ENCODE measurements at regions not wholly inside any gene's neighbourhood (a gene's known extent, or its start where the extent isn't known, plus 50 kb on each side); places are given as distances from the start of the nearest gene placed in this dataset.
"Not testable (repeated sequence)": the region's sequence is repeated elsewhere in the genome, so short reads cannot be mapped to it uniquely, and the experiment has no call there.

DNA sequence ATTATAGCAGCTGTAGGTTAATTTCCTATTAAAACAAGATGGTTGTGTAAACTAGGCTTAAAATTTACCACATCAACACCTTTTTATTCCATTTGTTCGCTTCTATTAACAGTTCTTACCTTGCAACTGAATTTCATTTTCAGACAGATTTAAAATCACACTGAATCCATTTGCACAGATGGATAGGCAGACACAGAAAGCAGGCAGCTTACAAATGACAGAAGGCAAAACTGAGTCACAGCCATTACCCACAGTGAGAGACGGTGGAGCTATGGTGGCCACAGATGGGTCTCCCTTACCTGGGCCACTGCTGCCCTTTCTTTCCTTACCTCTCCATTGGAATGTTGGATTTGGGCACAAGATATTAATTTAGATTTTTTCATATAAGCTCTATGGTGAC lies 1567.8 kb upstream of the SLC10A2 start:
- H3K4me1 ChIP-seq (ENCODE audit: control insufficient read depth, low read depth, low read length), result no peaks in the 10 kb centered on the region
- H3K9me3 ChIP-seq (ENCODE audit: control insufficient read depth, low read depth, low read length), result no peaks in the 10 kb centered on the region
- H3K4me3 ChIP-seq (ENCODE audit: low read length), result no peak overlapping the region
- H3K9ac ChIP-seq (ENCODE audit: low read length), result no peak overlapping the region
- H3K36me3 ChIP-seq (ENCODE audit: control insufficient read depth, low read depth, low read length), result no peaks in the 10 kb centered on the region
- H3K27ac ChIP-seq (ENCODE audit: low read length), result no peak overlapping the region
- H3K27me3 ChIP-seq (ENCODE audit: control insufficient read depth, insufficient read depth, low read length), result no peaks in the 10 kb centered on the region

DNA sequence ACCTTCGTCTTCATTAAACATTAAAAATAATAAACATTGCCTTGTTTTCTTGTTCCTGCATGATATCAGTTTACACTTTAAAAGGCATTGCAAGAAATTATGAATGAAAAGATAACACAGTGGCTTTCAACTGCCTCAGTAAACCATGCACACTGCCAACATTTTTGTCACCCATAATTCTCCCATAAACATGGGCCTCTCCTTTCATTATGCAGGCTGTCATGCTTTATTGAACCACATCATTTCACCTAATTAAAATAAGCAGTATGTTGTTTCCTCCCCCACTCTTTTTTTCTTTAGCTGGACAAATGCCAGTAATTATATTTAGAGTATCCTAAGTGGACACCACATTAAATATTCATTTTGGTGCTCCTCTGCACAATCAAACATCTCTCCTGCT lies 1566.5 kb upstream of the SLC10A2 start:
- H3K27me3 ChIP-seq (ENCODE audit: control insufficient read depth, insufficient read depth, low read length), result no peaks in the 10 kb centered on the region

DNA sequence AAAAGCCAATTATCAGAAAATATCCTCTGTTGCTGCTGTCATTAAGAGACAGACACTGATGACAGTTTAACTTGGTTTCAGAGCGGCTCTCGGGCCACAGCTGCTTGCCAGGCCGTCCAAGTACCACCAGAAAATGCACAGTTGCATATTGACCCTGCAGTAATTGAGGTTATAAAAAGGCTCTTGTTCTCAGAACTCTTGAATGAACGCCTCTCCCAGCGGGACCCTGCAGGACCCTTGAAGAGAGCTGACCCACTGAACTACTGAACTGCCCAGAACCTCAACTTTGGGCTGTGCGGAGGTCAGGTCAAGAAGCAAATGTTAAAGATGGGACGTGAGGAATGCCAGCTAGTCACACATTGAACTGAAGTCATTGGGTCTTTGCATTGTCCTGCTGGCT lies 1559.0 kb upstream of the SLC10A2 start:
- Histone ChIP-seq H3K27ac (ENCODE audit: low read length) (no peak overlapping the region), H3K4me3 (ENCODE audit: low read length) (no peak overlapping the region), H3K36me3 (ENCODE audit: control insufficient read depth, low read depth, low read length) (no peaks in the 10 kb centered on the region), H3K9me3 (ENCODE audit: control insufficient read depth, low read depth, low read length) (no peaks in the 10 kb centered on the region), H3K27me3 (ENCODE audit: control insufficient read depth, insufficient read depth, low read length) (no peaks in the 10 kb centered on the region), H3K4me1 (ENCODE audit: control insufficient read depth, low read depth, low read length) (no peaks in the 10 kb centered on the region), H3K9ac (ENCODE audit: low read length) (no peak overlapping the region)

More for the DNA sequence above, 1566.5 kb upstream of the SLC10A2 start:
- no peaks in the 10 kb centered on the region for H3K36me3 ChIP-seq (ENCODE audit: control insufficient read depth, low read depth, low read length)
- no peak overlapping the region for H3K27ac ChIP-seq (ENCODE audit: low read length)
- H3K4me1 ChIP-seq (ENCODE audit: control insufficient read depth, low read depth, low read length), result no peaks in the 10 kb centered on the region
- H3K4me3 ChIP-seq (ENCODE audit: low read length), result no peak overlapping the region
- no peak overlapping the region for H3K9ac ChIP-seq (ENCODE audit: low read length)
- no peaks in the 10 kb centered on the region for H3K9me3 ChIP-seq (ENCODE audit: control insufficient read depth, low read depth, low read length)

DNA sequence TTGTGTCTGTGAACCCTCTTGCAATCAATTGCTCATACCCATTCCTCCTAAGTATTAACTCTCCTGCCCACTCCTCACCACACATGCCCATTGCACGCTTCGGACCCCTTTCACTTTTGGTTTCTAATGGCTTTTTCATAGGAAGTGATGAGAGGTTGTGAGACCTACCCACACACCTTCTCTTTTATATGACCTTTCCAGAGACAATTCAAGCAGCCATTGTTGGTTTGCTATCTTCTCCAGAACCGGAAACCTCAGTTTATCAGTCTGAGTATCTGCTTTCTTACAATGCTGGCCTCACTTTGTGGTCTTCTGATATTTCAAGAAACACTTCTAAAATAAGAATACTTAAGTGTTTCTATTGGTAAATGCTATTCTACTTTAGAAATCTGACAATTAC lies 1550.8 kb upstream of the SLC10A2 start:
- no peaks in the 10 kb centered on the region for H3K36me3 ChIP-seq (ENCODE audit: control insufficient read depth, low read depth, low read length)
- no peak overlapping the region for H3K9ac ChIP-seq (ENCODE audit: low read length)
- no peak overlapping the region for H3K4me3 ChIP-seq (ENCODE audit: low read length)
- H3K27me3 ChIP-seq (ENCODE audit: control insufficient read depth, insufficient read depth, low read length), result no peaks in the 10 kb centered on the region
- H3K9me3 ChIP-seq (ENCODE audit: control insufficient read depth, low read depth, low read length), result peaks cover 22% of the 10 kb centered on the region
- H3K4me1 ChIP-seq (ENCODE audit: control insufficient read depth, low read depth, low read length), result no peaks in the 10 kb centered on the region
- no peak overlapping the region for H3K27ac ChIP-seq (ENCODE audit: low read length)

DNA sequence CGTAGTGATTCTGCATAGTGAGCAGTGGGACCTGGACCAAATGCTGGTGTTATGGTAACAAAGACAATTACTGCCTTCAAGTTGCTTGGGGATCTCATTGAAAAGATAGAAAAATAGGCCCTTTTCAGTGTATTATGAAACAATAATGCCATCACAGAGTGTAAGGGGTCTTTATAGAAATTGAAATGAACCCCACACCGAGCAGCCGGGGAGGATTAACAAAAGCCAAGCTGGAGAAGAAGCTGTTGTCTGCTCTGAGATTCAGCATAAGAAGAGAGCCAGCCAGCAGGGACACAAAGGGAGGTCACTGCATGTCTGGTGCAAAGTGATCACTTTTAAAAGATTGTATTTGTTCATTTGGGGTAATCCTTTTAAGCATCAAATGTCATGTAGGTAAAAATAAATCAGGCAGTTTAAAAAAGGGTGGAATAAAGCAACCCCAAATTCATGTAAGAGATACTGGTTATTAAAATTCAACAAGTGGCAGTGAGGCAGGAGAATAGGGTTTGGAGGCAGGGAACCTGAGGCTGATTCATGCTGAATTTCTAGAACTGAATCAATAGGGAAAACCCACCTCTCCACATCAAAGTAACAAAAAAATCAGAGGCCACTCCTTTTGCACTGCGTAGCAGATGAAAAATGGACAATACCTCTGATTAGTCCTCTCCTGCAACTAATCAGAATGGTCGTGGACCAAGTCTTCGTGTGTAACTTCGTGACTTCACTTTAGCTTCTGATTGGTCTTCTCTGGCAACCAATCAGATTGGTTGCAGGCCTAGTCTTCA lies 1548.3 kb upstream of the SLC10A2 start:
- H3K9ac ChIP-seq (ENCODE audit: low read length), result no peak overlapping the region
- peaks cover 22% of the 10 kb centered on the region for H3K9me3 ChIP-seq (ENCODE audit: control insufficient read depth, low read depth, low read length)
- no peaks in the 10 kb centered on the region for H3K36me3 ChIP-seq (ENCODE audit: control insufficient read depth, low read depth, low read length)
- no peak overlapping the region for H3K4me3 ChIP-seq (ENCODE audit: low read length)
- no peaks in the 10 kb centered on the region for H3K27me3 ChIP-seq (ENCODE audit: control insufficient read depth, insufficient read depth, low read length)
- H3K27ac ChIP-seq (ENCODE audit: low read length), result no peak overlapping the region
- H3K4me1 ChIP-seq (ENCODE audit: control insufficient read depth, low read depth, low read length), result no peaks in the 10 kb centered on the region

DNA sequence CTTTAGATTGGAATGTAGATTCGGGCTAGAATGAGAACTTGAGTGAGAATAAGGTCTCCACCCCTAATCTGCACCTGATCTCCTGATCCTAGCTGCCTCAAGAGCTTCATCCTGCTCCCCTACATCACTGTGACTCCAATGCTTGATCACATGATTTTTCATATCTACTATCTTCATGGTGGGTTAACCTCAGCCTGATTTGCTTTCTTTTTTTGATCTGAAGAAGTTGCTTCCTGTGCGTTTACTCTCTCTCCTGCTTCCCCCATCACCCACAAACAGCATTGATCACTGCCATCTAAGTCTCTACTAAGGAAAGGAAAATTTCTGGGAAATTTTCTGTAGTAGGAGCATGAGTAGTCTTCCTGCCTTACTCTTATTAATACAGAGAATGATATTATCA lies 1542.1 kb upstream of the SLC10A2 start:
- no peaks in the 10 kb centered on the region for H3K9me3 ChIP-seq (ENCODE audit: control insufficient read depth, low read depth, low read length)
- H3K36me3 ChIP-seq (ENCODE audit: control insufficient read depth, low read depth, low read length), result no peaks in the 10 kb centered on the region
- no peaks in the 10 kb centered on the region for H3K27me3 ChIP-seq (ENCODE audit: control insufficient read depth, insufficient read depth, low read length)
- H3K4me1 ChIP-seq (ENCODE audit: control insufficient read depth, low read depth, low read length), result peaks cover 8% of the 10 kb centered on the region
- H3K4me3 ChIP-seq (ENCODE audit: low read length), result no peak overlapping the region
- H3K9ac ChIP-seq (ENCODE audit: low read length), result no peak overlapping the region
- H3K27ac ChIP-seq (ENCODE audit: low read length), result no peak overlapping the region

DNA sequence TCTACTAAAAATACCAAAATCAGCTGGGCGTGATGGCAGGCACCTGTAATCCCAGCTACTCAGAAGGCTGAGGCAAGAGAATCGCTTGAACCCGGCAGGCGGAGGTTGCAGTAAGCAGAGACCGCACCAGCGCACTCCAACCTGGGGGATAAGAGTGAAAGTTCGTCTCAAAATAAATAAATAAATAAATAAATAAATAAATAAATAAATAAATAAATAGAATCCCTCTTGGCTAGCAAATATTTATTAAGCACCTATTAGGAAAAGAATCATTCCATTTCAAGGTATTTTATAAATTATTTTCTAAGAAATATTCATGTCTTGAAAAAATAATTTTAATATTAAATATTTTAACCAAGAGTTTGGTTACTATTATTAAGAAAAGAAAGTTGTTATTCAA lies 1539.2 kb upstream of the SLC10A2 start:
- not testable (repeated sequence) for H3K9ac ChIP-seq (ENCODE audit: low read length); H3K27me3 ChIP-seq (ENCODE audit: control insufficient read depth, insufficient read depth, low read length); H3K4me1 ChIP-seq (ENCODE audit: control insufficient read depth, low read depth, low read length); H3K4me3 ChIP-seq (ENCODE audit: low read length); H3K36me3 ChIP-seq (ENCODE audit: control insufficient read depth, low read depth, low read length); H3K27ac ChIP-seq (ENCODE audit: low read length); H3K9me3 ChIP-seq (ENCODE audit: control insufficient read depth, low read depth, low read length)

DNA sequence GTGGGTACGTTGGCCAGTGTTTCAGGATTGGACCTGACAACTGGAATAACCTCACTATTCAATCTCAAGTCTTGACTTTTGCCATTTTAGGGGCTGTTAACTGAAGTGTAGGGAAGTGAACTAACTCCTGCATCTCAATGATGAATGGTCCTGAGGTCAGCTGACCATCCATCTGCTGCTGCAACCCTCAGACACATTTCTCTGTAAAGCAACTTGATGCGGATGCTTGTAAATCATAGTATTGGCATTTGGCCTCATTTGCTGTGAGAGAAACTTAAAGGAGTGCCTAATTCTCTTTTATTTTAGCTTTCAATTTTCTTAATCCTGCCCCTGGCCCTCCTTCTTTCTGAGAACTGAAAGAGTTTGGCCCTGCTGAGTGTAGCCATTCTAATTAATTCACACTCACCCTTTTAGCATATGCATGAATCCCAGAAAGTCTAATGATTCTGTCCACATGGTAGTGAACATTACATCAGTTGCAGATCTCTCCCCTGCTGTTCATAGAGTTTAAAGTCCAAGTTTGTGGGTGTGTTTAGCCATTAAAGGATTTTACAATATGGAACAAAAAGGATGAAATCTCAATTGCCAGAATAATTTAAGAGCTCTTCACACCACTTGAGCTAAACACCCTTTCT lies 1531.4 kb upstream of the SLC10A2 start:
- no peaks in the 10 kb centered on the region for H3K36me3 ChIP-seq (ENCODE audit: control insufficient read depth, low read depth, low read length)
- H3K4me1 ChIP-seq (ENCODE audit: control insufficient read depth, low read depth, low read length), result no peaks in the 10 kb centered on the region
- H3K9me3 ChIP-seq (ENCODE audit: control insufficient read depth, low read depth, low read length), result no peaks in the 10 kb centered on the region
- no peaks in the 10 kb centered on the region for H3K27me3 ChIP-seq (ENCODE audit: control insufficient read depth, insufficient read depth, low read length)
- H3K27ac ChIP-seq (ENCODE audit: low read length), result no peak overlapping the region
- H3K9ac ChIP-seq (ENCODE audit: low read length), result no peak overlapping the region
- H3K4me3 ChIP-seq (ENCODE audit: low read length), result no peak overlapping the region

DNA sequence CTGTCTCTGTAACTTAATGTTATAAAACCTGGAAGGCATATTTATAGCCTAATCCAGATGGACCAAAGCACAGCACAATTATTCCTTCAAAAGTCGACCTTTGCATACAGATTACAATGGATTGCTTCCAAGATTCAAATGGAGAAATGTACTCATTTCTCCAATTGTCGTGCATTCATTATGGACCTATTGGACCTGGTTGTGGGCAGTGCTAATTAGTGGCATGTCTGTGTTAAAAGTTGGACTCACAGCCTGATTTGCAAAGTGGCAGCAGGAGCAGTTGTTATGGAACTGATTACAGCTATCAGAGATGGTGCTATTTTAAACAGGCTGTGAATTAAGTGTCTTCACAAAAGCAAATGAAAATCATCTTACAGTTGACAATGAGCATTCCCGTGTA lies 1529.3 kb upstream of the SLC10A2 start:
- Histone ChIP-seq H3K9ac (ENCODE audit: low read length) (no peak overlapping the region), H3K27me3 (ENCODE audit: control insufficient read depth, insufficient read depth, low read length) (no peaks in the 10 kb centered on the region), H3K4me1 (ENCODE audit: control insufficient read depth, low read depth, low read length) (no peaks in the 10 kb centered on the region), H3K36me3 (ENCODE audit: control insufficient read depth, low read depth, low read length) (no peaks in the 10 kb centered on the region), H3K9me3 (ENCODE audit: control insufficient read depth, low read depth, low read length) (no peaks in the 10 kb centered on the region), H3K27ac (ENCODE audit: low read length) (no peak overlapping the region), H3K4me3 (ENCODE audit: low read length) (no peak overlapping the region)

DNA sequence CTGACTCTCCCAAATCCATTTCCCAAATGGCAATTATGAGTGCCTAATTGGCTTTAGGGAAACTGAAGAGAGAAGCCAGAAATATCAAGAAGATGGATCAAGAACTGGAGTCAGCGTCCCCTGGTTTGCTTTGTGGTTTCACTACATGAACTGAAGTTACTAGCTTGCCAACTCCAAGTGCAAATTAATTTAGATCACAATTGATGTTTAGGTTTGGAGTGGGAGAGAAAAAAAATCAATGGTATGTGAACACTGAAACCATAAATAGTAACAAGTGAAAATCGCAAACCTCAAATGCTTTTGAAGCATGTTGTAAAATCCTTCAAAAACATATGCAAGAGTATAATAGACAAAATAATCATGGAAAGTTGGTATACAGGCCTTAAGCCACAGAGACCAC lies 1528.6 kb upstream of the SLC10A2 start:
- H3K36me3 ChIP-seq (ENCODE audit: control insufficient read depth, low read depth, low read length), result no peaks in the 10 kb centered on the region
- H3K27ac ChIP-seq (ENCODE audit: low read length), result no peak overlapping the region
- no peaks in the 10 kb centered on the region for H3K27me3 ChIP-seq (ENCODE audit: control insufficient read depth, insufficient read depth, low read length)
- no peak overlapping the region for H3K4me3 ChIP-seq (ENCODE audit: low read length)
- no peaks in the 10 kb centered on the region for H3K4me1 ChIP-seq (ENCODE audit: control insufficient read depth, low read depth, low read length)
- no peak overlapping the region for H3K9ac ChIP-seq (ENCODE audit: low read length)
- H3K9me3 ChIP-seq (ENCODE audit: control insufficient read depth, low read depth, low read length), result no peaks in the 10 kb centered on the region

DNA sequence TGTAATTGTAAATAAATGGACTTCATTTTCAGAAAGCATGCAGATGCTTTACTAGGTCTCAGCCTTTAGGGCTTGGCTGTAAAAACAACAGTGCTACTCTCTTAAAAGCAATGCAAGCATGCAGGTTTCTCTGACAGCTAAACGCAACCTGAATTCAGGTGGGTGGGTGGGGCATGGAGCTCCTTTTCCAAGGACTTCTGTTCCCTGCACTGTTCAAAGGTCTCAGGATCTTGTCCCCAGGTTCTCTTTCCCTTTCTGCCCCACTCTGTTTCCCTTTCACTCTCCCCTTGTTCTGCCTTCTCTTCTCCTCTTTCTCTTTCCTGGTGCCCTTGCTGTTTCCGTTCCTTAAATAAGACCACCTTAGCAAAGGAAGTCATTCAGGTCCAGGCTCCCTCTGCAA lies 1527.5 kb upstream of the SLC10A2 start:
- no peaks in the 10 kb centered on the region for H3K4me1 ChIP-seq (ENCODE audit: control insufficient read depth, low read depth, low read length)
- H3K9ac ChIP-seq (ENCODE audit: low read length), result no peak overlapping the region
- H3K9me3 ChIP-seq (ENCODE audit: control insufficient read depth, low read depth, low read length), result no peaks in the 10 kb centered on the region
- no peak overlapping the region for H3K27ac ChIP-seq (ENCODE audit: low read length)
- no peaks in the 10 kb centered on the region for H3K36me3 ChIP-seq (ENCODE audit: control insufficient read depth, low read depth, low read length)
- H3K4me3 ChIP-seq (ENCODE audit: low read length), result no peak overlapping the region
- no peaks in the 10 kb centered on the region for H3K27me3 ChIP-seq (ENCODE audit: control insufficient read depth, insufficient read depth, low read length)

DNA sequence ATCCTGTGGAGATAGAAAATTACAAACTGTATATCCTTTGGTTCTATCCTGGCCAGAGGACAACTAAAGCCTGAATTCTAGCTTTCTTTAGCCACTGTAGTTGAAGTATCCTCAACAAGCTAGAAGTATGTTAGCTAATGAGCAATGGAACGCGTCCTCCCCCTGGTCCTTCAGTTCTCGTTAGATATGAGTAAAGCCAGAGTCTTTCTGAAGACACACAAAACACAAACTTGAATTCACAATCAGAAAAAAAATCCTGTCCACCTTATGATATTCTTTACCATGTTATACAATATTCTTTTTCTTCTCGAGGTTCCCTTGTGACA lies 1527.0 kb upstream of the SLC10A2 start:
- no peaks in the 10 kb centered on the region for H3K9me3 ChIP-seq (ENCODE audit: control insufficient read depth, low read depth, low read length)
- H3K9ac ChIP-seq (ENCODE audit: low read length), result no peak overlapping the region
- H3K27me3 ChIP-seq (ENCODE audit: control insufficient read depth, insufficient read depth, low read length), result no peaks in the 10 kb centered on the region
- H3K4me3 ChIP-seq (ENCODE audit: low read length), result no peak overlapping the region
- H3K36me3 ChIP-seq (ENCODE audit: control insufficient read depth, low read depth, low read length), result no peaks in the 10 kb centered on the region
- no peak overlapping the region for H3K27ac ChIP-seq (ENCODE audit: low read length)
- no peaks in the 10 kb centered on the region for H3K4me1 ChIP-seq (ENCODE audit: control insufficient read depth, low read depth, low read length)
